Activated CD4-positive, alpha-beta memory T cell treated with anti-CD3 and anti-CD28 coated beads, Interleukin-2, amount 10 ng/mL, durations not matched to agents 7 days and 5 days (primary cell): ENCODE measurements at regions not wholly inside any gene's neighbourhood (a gene's known extent, or its start where the extent isn't known, plus 50 kb on each side); places are given as distances from the start of the nearest gene placed in this dataset.

Experiments
- CTCF ChIA-PET: fragments of 350-600 bp; sonication (Branson Sonifier 250); formaldehyde crosslinking; loops from one replicate; lab custom pipeline; 2021; ENCODE audit warnings: antibody characterized with exemption, inconsistent platforms; lab: Charles Lee
- POLR2A ChIA-PET: fragments of 350-600 bp; sonication (Branson Sonifier 250); formaldehyde crosslinking; loops from one replicate; lab custom pipeline; 2021; ENCODE audit warnings: antibody characterized with exemption; lab: Charles Lee
- DNase-seq: peaks from one replicate; pipeline ENCODE4 v3.0.0-alpha.2; 2020
- H3K27ac Mint-ChIP-seq: one replicate; pipeline ENCODE4 v1.8.0; 2021; ENCODE audit warnings: mild to moderate bottlenecking, mixed read lengths
- H3K27me3 Mint-ChIP-seq: one replicate; pipeline ENCODE4 v1.8.0; 2021; ENCODE audit warnings: mixed read lengths
- H3K36me3 Mint-ChIP-seq: one replicate; pipeline ENCODE4 v1.8.0; 2021; ENCODE audit warnings: low read depth, mixed read lengths
- H3K4me1 Mint-ChIP-seq: one replicate; pipeline ENCODE4 v1.8.0; 2021; ENCODE audit warnings: mixed read lengths
- H3K4me3 Mint-ChIP-seq: one replicate; pipeline ENCODE4 v1.8.0; 2021; ENCODE audit warnings: mild to moderate bottlenecking, mixed read lengths
- H3K9me3 Mint-ChIP-seq: one replicate; pipeline ENCODE4 v1.8.0; 2021; ENCODE audit warnings: mixed read lengths

DNA sequence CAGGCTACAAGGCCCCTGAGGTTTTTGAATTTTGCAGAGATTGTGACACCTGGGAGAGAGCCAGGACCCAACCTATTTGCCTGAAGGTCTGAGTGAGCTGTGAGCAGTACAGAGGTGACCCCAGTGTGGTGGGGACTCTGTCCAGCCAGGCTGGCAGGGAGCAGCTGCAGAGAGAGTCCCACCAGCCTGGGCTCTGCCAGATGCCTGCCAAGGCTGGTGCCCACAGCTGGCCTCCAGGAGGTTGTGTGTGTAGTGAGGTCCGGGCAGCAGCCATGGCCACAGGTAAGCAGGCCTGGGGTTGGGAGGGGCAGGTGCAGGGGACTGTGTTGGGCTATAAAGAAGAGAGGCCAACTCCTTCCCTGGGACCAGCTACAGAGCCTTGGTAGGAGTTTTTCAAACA, 144.8 kb downstream of the CRYBB2 start:
- H3K36me3 Mint-ChIP-seq = no peaks in the 10 kb centered on the region
- H3K4me3 Mint-ChIP-seq = no peak overlapping the region
- H3K27ac Mint-ChIP-seq = no peak overlapping the region
- no peak for DNase-seq
- no peaks in the 10 kb centered on the region for H3K27me3 Mint-ChIP-seq
- H3K9me3 Mint-ChIP-seq = no peaks in the 10 kb centered on the region
- H3K4me1 Mint-ChIP-seq = peaks cover 12% of the 10 kb centered on the region
- ChIA-PET POLR2A (no interaction called here), CTCF (interaction anchor here (1.1 kb wide), 1 partner anchor 15 kb away, joined by 4 read pairs; no protein-coding TSS in a partner anchor)

DNA sequence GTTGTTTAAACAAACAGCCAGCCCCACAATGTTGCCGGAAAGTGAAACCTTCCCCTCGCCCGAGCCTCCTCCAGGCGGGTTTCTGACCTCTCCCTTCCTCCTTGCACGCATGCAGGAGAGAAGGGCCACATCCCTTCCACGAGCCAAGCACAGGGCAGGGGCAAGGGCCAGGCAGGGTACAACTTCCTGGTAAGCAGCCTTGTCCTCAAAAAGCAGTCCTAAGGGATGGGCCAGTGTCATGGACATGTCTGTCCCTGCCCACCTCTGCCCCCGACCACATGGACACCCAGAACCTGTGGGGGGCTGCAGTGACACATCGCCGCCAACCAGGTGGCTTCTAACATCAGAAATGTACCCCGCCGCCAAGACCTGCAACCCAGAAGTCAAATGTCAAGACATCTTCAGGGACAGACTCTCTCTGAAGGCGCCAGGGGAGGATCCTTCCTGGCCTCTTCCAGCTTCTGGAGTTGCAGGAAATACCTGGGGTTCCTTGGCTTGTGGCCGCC, 145.3 kb downstream of the CRYBB2 start:
- ChIA-PET POLR2A (no interaction called here), CTCF (no interaction called here)
- H3K27ac Mint-ChIP-seq = peak overlapping the region; percentile 6
- DNase-seq = no peak
- peaks cover 12% of the 10 kb centered on the region for H3K4me1 Mint-ChIP-seq
- H3K9me3 Mint-ChIP-seq = no peaks in the 10 kb centered on the region
- no peak overlapping the region for H3K4me3 Mint-ChIP-seq
- H3K36me3 Mint-ChIP-seq = no peaks in the 10 kb centered on the region
- no peaks in the 10 kb centered on the region for H3K27me3 Mint-ChIP-seq

DNA sequence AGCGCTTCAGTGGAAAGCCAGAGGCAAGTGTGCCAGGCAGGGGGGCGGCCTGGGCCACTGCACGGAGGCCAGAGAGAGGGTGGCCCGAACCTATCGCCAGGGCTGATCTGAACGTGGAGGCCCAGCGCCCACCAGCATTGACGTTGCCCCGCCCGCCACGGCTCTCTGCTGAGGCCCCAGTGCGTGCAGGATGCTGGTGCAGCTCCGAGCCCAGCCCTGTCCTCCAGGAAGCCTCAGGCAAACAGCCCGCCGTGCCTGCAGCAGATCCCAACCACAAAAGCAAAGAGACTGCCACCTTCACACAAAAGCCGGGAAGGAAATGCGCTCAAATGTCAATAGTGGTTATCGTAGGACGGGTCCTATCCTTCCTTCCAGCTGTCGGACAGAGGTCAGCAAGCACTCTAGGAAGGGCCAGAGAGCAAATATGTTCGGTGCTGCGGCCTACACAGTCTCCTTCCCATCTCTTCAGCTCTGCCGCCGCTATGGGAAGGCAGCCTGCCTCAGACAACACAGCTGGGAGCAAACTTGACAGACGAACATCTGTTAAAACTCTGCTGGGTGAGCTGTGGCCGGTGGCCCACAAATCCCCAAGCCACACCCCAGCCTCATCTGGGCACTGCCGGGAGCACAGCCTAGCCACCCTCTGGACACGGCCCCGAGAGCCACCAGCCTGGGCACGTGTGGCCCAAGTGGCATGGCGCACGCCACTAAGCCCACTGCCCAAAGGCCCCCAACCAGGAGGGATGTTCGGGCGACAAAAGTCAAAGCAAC, 146.2 kb downstream of the CRYBB2 start:
- CTCF ChIA-PET = no interaction called here
- H3K4me3 Mint-ChIP-seq = no peak overlapping the region
- H3K27me3 Mint-ChIP-seq = no peaks in the 10 kb centered on the region
- no peaks in the 10 kb centered on the region for H3K9me3 Mint-ChIP-seq
- no peak for DNase-seq
- H3K27ac Mint-ChIP-seq = peak overlapping the region; percentile 6
- peaks cover 12% of the 10 kb centered on the region for H3K4me1 Mint-ChIP-seq
- no peaks in the 10 kb centered on the region for H3K36me3 Mint-ChIP-seq
- POLR2A ChIA-PET = no interaction called here

DNA sequence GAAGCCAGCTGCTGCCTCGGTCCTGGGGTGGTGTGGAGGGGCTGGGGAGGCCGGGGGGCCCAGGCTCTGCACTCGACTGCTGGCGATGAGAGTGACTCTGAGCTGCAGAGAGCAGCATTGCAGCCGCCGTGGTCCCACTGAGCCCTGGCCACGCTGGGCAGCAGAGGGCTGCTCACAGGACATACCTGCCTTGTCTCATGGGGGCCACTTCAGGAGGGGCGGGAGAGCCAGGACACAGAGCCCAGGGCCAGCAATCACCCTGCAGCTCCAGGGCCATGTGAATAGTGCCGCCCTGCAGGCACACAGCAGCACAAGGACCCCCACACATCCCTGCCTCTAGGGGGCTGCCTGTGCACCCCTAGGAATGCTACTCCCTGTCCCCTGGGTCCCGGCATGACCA, 147.0 kb downstream of the CRYBB2 start:
- Mint-ChIP-seq H3K4me1 (peaks cover 12% of the 10 kb centered on the region), H3K36me3 (no peaks in the 10 kb centered on the region), H3K27ac (no peak overlapping the region), H3K9me3 (no peaks in the 10 kb centered on the region), H3K4me3 (no peak overlapping the region), H3K27me3 (no peaks in the 10 kb centered on the region)
- POLR2A ChIA-PET = no interaction called here
- no peak for DNase-seq
- CTCF ChIA-PET = no interaction called here

DNA sequence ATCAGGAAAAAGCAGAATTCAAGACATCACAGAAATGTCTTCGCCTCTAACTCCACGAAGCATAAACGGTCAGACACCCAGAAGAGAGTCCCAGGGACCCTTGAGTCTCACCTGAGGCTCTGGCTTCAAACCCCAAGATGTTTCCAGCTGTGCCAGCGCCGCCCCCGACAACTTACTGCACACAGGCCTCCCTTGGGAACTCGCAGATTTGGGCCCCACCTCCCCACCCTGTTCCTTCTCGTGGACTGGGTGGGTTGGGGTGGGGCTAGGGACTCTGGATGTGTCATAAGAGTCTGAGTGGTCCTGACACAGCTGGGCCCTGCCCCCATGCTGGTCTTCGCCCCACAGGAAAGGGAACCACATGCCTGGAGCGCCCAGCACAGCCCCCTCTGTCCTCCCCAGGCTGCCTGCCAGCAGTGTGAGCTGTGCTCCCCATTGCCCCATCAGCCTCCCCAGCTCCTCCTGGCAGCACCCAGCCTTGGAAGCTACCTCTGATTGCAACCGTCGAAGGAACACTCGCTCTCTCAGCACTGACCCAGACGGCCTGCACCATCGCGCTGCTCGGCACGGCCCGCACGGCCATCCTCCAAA, 147.5 kb downstream of the CRYBB2 start:
- Mint-ChIP-seq H3K4me1 (peaks cover 12% of the 10 kb centered on the region), H3K4me3 (no peak overlapping the region), H3K36me3 (no peaks in the 10 kb centered on the region), H3K27ac (no peak overlapping the region), H3K27me3 (no peaks in the 10 kb centered on the region), H3K9me3 (no peaks in the 10 kb centered on the region)
- CTCF ChIA-PET = no interaction called here
- POLR2A ChIA-PET = no interaction called here
- DNase-seq = no peak

DNA sequence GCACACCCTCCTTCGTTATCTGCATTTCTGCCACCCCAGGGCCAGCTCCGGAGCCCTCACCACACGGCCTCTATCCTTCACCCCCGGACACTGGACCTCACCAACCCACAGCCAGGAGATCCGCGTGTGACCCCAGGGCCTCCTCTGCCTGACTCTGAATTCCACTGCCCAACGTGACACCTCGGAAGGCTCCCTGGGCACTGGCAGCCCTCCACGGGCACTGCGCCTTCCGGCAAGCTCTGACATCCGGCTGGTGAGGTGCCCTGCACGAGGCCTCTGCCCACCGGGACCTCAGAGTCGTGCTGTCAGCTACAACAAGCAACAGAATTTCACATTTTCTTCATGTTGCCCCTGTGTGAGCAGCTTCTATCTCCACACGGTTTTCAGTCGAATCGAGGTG, 148.3 kb downstream of the CRYBB2 start:
- Mint-ChIP-seq H3K27me3 (no peaks in the 10 kb centered on the region), H3K9me3 (no peaks in the 10 kb centered on the region), H3K27ac (no peak overlapping the region), H3K4me3 (no peak overlapping the region), H3K36me3 (no peaks in the 10 kb centered on the region), H3K4me1 (peaks cover 10% of the 10 kb centered on the region)
- CTCF ChIA-PET = no interaction called here
- no peak for DNase-seq
- POLR2A ChIA-PET = no interaction called here

DNA sequence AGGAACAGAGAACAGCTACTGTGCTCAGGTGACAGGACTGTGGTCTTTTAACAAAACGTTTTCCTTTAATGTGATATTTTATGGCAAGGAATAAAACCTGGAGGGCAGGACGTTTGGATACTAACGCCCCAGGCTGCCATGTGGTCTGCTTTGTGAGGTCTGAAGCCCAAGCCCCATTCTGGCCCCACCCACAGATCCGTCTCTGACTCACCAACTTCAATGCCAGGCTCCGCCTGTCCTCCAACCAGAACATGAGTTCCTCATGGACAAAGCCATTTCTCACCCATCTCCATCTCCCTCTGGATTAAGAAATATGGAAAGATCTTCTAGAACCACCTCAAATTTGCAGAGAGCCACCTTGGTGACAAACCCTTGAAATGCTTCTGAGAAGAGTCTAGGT, 148.8 kb downstream of the CRYBB2 start:
- no peaks in the 10 kb centered on the region for H3K9me3 Mint-ChIP-seq
- no peaks in the 10 kb centered on the region for H3K27me3 Mint-ChIP-seq
- POLR2A ChIA-PET = no interaction called here
- H3K27ac Mint-ChIP-seq = no peak overlapping the region
- no peaks in the 10 kb centered on the region for H3K36me3 Mint-ChIP-seq
- CTCF ChIA-PET = no interaction called here
- no peak overlapping the region for H3K4me3 Mint-ChIP-seq
- no peak for DNase-seq
- peaks cover 10% of the 10 kb centered on the region for H3K4me1 Mint-ChIP-seq

DNA sequence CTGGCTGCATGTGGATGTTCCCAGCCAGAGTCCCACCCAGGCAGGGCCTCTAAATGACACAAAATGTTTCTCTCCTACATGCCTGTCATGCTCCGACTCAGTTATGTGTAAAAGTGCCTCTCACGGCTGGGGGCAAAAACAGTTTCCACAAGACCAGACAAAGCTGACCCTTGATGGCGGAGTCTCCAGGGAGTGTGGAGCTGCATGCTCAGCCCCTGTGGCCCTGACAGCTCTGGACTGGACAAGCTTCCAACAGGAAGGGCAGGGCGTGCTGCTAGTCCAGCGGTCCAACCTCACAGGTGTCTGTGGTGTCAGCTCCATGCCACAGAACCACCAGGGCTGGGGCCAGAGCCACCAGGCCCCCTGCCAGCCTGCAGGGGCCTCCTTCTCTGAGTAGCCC, 149.6 kb downstream of the CRYBB2 start:
- ChIA-PET CTCF (no interaction called here), POLR2A (no interaction called here)
- no peak overlapping the region for H3K4me3 Mint-ChIP-seq
- H3K9me3 Mint-ChIP-seq = no peaks in the 10 kb centered on the region
- H3K27me3 Mint-ChIP-seq = no peaks in the 10 kb centered on the region
- peaks cover 10% of the 10 kb centered on the region for H3K4me1 Mint-ChIP-seq
- DNase-seq = no peak
- H3K27ac Mint-ChIP-seq = no peak overlapping the region
- no peaks in the 10 kb centered on the region for H3K36me3 Mint-ChIP-seq

DNA sequence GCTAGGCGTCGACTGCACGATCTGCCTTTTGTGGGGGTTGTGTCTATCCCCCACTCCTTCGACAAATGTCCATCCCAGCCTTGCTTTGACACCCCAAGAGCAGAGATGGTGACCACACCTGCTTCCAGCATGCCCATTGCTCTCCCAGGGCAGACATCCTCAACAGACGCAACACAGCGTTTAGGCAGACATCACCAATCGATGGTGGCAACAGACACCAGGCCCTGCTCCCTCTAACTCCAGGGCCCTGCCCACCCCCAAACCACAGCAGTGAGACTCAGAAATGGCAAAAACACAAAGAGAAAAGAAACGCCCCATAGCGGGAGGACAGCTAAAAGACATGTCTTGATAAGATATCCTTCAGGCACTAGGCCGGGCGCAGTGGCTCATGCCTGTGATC, 150.9 kb downstream of the CRYBB2 start:
- Mint-ChIP-seq H3K36me3 (no peaks in the 10 kb centered on the region), H3K27ac (no peak overlapping the region), H3K9me3 (no peaks in the 10 kb centered on the region), H3K4me3 (no peak overlapping the region), H3K27me3 (no peaks in the 10 kb centered on the region), H3K4me1 (peaks cover 9% of the 10 kb centered on the region)
- DNase-seq = no peak
- ChIA-PET POLR2A (no interaction called here), CTCF (no interaction called here)

DNA sequence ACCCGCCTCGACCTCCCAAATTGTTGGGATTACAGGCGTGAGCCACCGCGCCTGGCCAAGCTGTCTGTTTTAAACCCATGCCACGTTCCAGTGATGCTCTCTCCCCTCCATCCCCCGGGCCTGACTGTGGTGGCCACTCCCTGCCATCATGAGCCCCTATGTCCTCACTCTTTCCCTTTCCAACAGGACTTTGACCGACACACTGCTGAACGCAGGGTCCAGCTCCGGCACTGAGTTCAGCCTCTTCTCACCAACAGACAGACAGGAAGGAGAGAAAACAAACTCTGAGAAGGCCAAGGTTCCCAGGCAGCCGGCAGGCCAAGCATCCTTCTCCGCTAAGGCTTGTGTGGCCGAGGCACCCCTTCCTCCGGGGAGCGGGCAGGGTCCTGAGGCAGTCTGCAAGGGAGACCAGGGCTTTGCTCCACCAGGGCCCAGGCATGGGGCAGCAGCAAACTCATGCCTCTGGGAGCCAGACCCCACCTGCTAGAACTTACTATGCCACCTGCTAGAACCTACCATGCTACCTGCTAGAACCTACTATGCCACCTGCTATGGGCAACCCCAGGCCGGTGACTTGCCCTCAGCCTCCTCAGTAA, 152.7 kb downstream of the CRYBB2 start:
- H3K27me3 Mint-ChIP-seq = no peaks in the 10 kb centered on the region
- H3K27ac Mint-ChIP-seq = no peak overlapping the region
- H3K4me3 Mint-ChIP-seq = no peak overlapping the region
- H3K4me1 Mint-ChIP-seq = peaks cover 11% of the 10 kb centered on the region
- POLR2A ChIA-PET = no interaction called here
- CTCF ChIA-PET = no interaction called here
- H3K9me3 Mint-ChIP-seq = no peaks in the 10 kb centered on the region
- DNase-seq = no peak
- no peaks in the 10 kb centered on the region for H3K36me3 Mint-ChIP-seq

DNA sequence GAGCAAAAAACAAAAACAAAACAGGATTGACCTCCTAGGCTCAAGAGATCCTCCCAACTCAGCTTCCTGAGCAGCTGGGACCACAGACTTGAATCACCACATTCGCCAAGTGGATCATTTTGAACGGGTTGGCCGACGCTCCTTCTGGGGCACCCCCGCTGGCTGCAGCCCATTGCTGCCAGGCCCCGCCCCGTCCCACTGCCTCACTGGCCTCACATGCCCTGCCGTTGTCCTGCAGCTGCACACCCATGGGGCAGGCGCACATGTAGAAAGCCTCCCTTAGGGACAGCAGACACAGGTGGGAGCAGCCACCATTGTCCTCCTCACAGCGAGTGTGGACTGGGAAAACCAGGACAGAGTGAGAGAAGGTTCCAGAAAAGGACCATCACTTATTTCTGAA, 154.5 kb downstream of the CRYBB2 start:
- ChIA-PET CTCF (no interaction called here), POLR2A (no interaction called here)
- no peak overlapping the region for H3K27ac Mint-ChIP-seq
- H3K4me3 Mint-ChIP-seq = no peak overlapping the region
- no peaks in the 10 kb centered on the region for H3K27me3 Mint-ChIP-seq
- peaks cover 11% of the 10 kb centered on the region for H3K4me1 Mint-ChIP-seq
- H3K36me3 Mint-ChIP-seq = no peaks in the 10 kb centered on the region
- no peak for DNase-seq
- no peaks in the 10 kb centered on the region for H3K9me3 Mint-ChIP-seq

DNA sequence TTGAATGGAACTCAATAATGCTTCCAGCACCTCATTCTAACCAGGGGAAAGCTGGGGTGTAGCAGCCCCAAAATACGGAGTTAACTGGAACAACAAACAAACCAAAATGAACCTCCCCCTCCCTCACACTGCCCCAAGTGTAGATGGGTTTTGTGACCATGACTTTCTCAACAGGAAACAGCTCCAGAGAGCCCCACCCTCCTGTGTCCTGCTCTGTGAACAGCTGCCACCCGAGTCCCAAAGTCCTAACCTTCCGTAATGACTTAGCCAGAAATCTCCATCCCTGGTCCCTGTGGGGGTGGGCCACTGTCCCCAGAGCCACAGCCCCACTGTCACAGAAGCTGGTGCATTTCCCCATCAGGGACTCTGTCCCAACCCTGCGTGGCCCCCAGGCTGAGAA, 155.4 kb downstream of the CRYBB2 start:
- Mint-ChIP-seq H3K9me3 (no peaks in the 10 kb centered on the region), H3K4me1 (peaks cover 11% of the 10 kb centered on the region)

DNA sequence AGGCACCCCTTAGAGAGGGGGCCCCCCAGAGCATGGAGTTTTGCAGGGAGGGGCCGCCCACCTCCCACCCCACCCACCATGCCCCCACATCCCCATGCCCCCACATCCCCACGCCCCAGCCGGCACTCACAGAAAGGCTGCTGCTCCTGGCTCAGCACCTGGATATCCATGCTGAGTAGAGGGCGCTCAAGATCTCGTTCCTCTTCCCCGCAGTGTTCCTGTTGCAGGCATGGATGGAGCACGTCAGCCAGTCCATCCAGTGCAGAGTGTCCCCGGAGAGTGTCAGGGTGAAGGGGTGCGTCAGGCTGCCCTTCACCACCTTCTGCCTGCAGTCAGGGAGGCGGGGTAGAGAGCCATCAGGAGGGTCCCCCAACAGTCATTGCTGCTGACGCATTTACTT, 156.2 kb downstream of the CRYBB2 start:
- no peak overlapping the region for H3K27ac Mint-ChIP-seq
- no peak overlapping the region for H3K4me3 Mint-ChIP-seq
- no peak for DNase-seq
- POLR2A ChIA-PET = no interaction called here
- H3K4me1 Mint-ChIP-seq = peaks cover 11% of the 10 kb centered on the region
- H3K9me3 Mint-ChIP-seq = no peaks in the 10 kb centered on the region
- H3K36me3 Mint-ChIP-seq = no peaks in the 10 kb centered on the region
- CTCF ChIA-PET = no interaction called here
- H3K27me3 Mint-ChIP-seq = no peaks in the 10 kb centered on the region

More for the DNA sequence above, 155.4 kb downstream of the CRYBB2 start:
- CTCF ChIA-PET = no interaction called here
- no peak for DNase-seq
- no peaks in the 10 kb centered on the region for H3K27me3 Mint-ChIP-seq
- H3K4me3 Mint-ChIP-seq = no peak overlapping the region
- POLR2A ChIA-PET = no interaction called here
- H3K27ac Mint-ChIP-seq = peak overlapping the region; percentile 44
- H3K36me3 Mint-ChIP-seq = no peaks in the 10 kb centered on the region
